ENCODE measurements at regions not wholly inside any gene's neighbourhood (a gene's known extent, or its start where the extent isn't known, plus 50 kb on each side); places are given as distances from the start of the nearest gene placed in this dataset.
"Not testable (repeated sequence)": the region's sequence is repeated elsewhere in the genome, so short reads cannot be mapped to it uniquely, and the experiment has no call there.

DNA sequence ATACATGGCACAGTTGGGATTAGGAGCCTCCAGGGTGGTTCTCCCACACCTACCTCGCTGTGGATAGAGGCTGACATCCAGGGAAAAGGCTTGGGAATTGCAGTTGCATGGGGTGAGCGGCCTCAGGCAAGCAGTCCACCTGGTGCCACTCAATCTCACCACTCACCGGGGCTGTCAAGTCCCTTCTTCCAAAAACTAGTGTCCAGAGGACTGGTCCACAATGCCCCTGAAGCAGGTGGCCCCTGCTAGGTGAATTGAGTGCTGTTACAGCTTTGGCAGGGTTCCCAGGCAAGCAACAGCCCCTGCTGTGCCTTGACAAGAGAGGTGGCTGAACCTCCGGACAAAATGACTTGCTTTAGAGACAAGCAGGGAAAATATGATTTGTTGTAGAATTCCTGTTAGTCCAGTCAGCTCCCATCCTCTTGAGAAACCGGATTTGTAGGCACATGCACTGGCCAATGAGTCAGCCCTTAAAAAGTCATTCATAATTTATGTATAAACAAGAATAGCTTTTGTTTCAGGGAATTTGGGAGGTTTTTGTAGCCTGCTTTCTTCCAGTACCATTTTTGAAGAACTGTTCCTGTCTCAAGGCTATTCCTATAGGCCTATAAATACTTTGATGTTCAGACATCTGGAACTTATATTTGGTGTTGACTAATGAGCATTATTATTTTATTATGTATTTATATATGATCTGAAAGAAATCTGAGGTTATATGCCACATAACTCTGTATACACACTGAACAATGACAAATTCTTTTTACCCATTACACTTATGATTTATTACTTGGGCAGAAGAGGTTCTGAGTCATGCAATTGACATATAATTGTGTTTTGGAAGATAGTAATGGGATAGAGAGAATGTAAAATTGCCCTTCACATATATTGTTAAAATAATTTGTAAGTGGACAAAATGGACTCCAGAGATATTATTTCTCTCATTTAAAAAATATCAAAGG, 411.1 kb downstream of the ACTL7B start:
- peak; percentile 86 for DNase-seq (ENCODE audit: low read depth)
- no peak overlapping the region for H3K4me3 ChIP-seq (ENCODE audit: low read depth, low read length)

DNA sequence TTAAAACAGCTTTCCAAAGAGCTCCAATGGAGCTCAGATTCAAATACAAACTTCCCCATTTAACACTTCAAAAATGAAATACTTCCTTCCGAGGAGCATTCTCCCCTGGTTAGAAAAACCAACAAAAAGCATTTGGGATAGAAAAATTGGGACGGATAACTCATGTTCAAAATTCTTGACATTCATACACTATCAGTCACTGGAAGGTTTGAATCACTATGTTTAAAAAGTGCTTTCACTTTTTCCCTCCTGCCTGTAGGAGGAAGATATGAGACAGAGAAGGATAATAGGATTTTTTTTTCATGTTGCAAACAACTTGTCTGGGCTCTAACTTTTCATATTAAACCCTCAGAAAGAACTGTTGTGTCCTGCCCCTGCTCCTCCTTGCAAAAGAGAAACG, 412.0 kb downstream of the ACTL7B start:
- no peak for DNase-seq (ENCODE audit: low read depth)
- H3K4me3 ChIP-seq (ENCODE audit: low read depth, low read length), result no peak overlapping the region

DNA sequence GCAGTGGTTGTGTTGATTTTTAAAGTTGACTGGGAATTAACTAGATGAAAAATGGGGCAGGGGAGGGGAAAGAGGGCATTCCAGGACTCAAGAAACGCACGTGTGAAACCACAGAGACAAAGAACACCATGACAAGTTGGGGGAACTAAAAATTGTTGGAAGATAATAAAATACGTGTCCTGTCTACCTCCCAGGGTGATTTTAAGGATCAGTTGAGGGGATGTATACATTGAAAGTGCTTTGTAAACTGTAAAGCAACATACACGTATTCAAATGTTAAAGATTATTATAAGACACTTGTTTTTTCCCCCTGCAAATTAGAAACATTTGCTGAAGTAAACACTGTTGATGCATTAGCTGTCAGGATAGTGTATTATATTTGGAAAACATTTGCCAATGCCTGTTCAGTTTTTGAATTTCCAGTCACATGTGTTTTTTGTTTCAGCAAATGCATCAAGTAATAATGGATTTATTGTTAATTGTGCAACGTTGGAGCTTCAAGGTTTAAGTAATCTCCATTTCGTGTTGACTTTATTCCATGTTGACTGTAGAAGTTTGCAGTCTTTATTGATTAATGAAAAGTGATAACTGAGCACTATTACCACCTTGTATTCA, 412.7 kb downstream of the ACTL7B start:
- H3K4me3 ChIP-seq (ENCODE audit: low read depth, low read length), result no peak overlapping the region
- DNase-seq (ENCODE audit: low read depth), result no peak

DNA sequence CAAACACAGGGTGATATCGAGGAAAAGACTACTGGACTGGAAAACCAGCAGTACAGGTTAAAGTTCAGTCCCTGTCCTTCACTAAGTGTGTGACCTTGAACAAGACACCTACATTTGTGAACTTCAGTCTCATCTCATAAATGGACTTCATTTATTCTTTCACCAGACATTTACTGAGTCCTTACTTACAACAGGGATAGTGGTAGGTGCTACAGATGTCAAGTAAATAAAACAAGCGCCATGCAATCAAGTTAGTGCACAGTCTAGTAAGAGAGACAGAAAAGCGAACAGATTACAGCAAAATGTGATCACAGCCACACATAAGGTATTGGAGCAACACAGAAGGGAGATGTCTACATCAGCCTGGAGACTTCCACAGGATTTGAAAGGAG, 413.2 kb downstream of the ACTL7B start:
- H3K4me3 ChIP-seq (ENCODE audit: low read depth, low read length), result no peak overlapping the region

DNA sequence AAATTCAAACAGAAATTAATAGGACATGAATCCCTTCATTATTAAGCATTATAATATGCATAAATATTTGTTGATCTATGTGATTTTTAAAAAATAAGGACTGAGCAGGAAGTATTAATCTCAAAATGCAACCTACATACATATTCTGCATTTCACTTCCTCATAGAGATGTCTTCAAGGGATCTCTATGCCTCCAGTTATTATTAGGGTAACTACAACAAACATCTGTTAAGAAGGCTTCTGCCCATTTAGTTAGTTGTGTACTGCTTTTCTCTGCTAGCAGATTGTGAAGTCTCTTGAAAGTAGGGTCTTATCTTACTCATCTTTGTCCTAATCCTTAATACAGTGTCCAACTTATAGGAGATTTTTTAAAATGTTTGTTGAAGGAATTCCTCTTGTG, 414.1 kb downstream of the ACTL7B start:
- DNase-seq (ENCODE audit: low read depth), result no peak
- H3K4me3 ChIP-seq (ENCODE audit: low read depth, low read length), result no peak overlapping the region

More for the DNA sequence above, 413.2 kb downstream of the ACTL7B start:
- DNase-seq (ENCODE audit: low read depth), result no peak

DNA sequence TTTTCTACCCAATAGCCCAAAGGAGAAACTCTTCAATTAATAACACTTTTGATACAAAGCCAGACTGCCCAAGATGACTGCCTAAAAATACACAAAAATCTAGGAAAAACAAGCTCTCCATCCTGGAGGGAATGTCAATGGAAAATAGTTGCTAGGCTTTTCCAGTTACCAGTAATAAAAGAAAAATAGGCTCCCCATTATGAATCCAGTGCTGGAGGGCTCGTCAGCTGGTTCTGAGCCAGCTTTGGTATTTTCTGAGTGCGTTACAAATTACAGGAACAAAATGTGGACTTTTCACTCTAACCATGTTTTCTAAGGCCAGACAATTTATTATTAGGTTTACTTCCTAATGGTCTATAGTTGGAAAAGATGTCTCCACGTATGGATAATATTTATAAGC, 414.5 kb downstream of the ACTL7B start:
- no peak overlapping the region for H3K4me3 ChIP-seq (ENCODE audit: low read depth, low read length)
- DNase-seq (ENCODE audit: low read depth), result no peak

DNA sequence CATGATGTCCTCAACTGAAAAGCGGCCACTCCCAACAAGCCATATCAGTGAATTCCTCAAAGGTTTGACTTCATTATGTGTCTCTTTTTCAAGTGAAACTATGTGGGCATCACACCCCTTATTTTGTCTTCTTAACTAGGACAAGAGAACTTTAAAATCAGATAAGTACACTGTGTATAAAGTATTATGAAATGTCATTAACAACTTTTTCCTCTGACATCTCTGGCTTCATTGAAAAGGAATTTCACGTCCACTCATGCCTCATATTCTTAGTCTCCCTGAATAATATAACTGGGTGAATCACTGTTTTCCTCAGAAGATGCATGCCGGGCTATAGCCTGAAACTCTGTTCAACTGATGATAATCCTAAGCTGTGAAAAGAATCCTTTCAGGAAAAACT, 415.8 kb downstream of the ACTL7B start:
- no peak overlapping the region for H3K4me3 ChIP-seq (ENCODE audit: low read depth, low read length)
- DNase-seq (ENCODE audit: low read depth), result peak; percentile 25

DNA sequence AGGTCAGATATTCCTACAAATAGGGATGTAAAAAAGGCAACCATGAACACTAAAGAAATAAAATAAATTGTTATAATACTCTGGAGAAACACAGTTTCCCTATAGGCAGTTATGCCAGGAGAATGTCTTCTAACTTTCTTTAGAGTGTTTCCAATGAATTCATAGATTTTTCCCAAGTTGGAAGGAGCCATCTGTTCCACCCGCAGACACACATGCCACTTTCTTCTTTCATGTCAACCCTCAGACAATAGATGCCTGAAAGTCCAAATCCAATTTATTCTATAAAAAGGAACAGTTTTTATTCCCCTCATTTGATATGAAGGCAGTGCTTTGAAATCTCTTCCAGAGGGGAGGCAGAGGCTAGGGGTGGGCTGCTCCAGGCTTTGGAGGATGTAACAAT, 418.1 kb downstream of the ACTL7B start:
- H3K4me3 ChIP-seq (ENCODE audit: low read depth, low read length), result no peak overlapping the region
- no peak for DNase-seq (ENCODE audit: low read depth)

DNA sequence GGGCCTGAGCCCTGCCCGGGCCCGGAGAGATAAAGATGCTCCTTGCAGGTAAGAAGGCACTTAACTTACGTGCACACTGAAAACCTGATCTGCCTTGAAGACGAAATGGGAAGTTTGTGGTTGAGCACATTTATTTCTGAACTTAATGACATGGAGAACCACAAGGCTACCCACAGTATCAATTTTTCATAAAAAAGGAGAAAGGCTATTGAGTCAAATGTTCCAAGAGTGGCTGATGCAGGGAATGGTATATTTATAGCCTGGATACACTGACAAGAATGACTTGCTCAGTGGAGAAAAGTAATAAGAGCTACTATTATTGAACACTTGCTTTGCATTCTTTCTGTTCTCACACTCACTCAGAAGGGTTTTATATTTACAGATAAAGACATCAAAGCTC, 419.3 kb downstream of the ACTL7B start:
- no peak overlapping the region for H3K4me3 ChIP-seq (ENCODE audit: low read depth, low read length)
- DNase-seq (ENCODE audit: low read depth), result no peak

DNA sequence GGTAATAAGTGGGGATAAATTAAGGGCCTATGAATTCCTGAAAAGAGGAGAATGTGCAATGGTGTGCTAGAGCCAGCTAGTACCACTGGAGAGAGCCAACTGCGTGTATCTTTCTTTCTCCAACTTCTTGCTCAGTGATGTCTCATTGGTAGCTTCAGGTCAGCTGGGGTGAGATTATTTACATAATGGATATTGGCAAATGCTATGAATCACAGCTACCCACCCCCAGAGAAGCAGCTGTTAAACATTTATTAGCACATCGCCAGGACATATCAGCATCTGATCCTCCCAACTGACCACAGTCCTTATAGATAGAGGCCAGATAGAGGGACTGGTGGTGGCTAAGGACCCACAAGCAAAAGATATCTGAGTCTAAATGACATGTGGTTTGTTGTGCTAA, 421.3 kb downstream of the ACTL7B start:
- DNase-seq (ENCODE audit: low read depth), result peak; percentile 39
- no peak overlapping the region for H3K4me3 ChIP-seq (ENCODE audit: low read depth, low read length)

DNA sequence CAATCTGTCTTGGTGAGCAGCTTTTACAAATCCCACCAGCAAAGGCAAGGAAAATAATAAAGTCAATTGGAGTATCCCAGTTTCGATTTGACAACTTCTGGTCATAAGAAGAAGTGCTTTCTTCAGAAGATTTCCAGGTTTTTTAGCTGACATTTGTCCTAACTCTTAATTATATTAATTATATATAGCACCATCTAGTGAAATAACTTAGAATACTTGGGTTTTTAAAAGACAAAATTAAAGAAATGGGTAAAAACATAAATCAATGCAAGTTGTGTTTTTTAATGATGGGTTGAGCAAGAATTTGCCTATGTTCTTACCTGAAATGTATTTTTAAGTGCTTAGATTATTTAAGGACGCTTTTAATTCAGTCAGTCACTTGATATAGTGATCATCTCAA, 421.8 kb downstream of the ACTL7B start:
- no peak for DNase-seq (ENCODE audit: low read depth)
- H3K4me3 ChIP-seq (ENCODE audit: low read depth, low read length), result no peak overlapping the region

DNA sequence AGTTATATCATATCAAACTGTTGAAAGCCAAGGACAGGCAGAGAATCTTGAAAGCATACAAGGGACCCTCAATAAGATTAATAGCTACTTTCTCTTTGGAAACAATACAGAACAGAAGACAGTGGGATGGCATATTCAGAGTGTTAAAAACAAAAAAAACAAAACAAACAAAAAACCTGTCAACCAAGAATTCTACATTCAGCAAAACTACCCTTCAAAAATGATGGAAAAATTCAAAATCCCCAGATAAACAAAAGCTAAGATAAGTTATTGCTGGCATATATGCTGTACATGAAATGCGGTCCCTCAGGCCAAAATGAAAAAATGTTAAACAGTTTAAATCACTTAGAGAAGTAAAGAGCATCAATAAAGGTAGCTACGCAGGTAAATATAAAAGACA, 425.1 kb downstream of the ACTL7B start:
- no peak for DNase-seq (ENCODE audit: low read depth)
- no peak overlapping the region for H3K4me3 ChIP-seq (ENCODE audit: low read depth, low read length)

DNA sequence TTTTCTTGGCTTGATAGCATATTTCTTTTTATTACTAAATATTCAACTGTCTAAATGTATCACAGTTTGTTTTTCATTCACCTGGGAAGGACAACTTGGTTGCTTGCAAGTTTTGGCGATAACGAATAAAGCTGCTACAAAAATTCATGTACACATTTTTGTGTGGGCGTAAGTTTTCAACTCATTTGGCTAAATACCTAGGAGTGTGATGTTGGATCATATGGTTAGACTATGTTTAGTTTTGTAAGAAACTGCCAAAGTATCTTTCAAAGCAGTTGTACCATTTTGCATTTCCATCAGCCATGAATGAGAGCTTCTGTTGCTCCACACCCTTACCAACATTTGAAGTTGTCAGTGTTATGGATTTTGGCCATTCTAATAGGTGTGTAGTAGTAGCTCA, 428.0 kb downstream of the ACTL7B start:
- H3K4me3 ChIP-seq (ENCODE audit: low read depth, low read length), result no peak overlapping the region
- DNase-seq (ENCODE audit: low read depth), result no peak

DNA sequence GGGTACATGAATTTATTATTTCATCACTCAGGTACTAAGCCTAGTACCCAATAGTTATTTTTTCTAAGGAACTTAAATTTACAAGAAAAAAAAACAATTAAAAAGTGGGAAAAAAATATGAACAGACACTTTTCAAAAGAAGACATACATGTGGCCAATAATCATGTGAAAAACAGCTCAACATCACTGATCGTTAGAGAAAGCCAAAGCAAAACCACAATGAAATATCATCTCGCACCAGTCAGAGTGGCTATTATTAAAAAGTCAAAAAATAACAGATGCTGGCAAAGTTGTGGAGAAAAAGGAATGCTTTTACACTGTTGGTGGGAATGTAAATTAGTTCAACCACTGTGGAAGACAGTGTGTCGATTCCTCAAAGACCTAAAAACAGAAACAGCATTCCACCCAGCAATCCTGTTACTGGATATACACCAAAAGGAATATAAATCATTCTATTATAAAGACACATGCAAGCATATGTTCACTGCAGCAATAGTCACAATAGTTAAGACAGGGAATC, 429.3 kb downstream of the ACTL7B start:
- not testable (repeated sequence) for H3K4me3 ChIP-seq (ENCODE audit: low read depth, low read length); DNase-seq (ENCODE audit: low read depth)

DNA sequence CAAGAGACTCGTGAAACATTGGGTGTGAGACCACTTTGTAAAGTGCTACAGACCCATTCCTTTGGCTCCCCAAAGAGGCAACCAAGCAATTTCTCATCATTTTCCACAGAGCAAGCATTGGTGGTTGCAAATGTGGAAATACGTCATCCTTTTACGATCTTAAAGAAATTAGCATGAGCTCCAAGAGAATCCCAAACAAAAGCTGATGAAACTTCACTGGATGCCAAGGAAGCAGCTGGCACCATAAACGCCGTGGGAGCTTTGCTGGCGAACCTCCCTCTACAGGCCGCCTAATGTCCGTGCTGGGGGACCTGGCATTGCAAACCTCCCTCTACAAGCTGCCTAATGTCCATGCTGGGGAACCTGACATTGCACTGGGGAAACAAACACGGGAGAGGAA, 432.4 kb downstream of the ACTL7B start:
- H3K4me3 ChIP-seq (ENCODE audit: low read depth, low read length), result no peak overlapping the region
- DNase-seq (ENCODE audit: low read depth), result no peak

DNA sequence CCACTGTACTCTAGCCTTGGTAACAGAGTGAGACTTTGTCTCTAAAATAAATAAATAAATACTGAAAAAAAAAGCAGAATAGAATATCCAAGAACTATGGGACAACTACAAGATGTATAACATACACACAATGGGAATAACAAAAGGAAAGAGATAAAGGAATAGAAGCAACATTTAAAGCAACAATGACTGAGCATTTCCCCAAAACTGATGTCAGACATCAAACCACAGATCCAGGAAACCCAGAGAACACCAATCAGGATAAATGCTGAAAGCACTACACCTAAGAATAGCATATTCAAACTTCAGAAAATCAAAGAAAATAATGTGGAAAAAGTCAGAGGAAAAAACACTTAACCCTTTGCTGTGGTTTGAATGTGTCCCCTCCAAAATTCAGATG, 436.4 kb downstream of the ACTL7B start:
- H3K4me3 ChIP-seq (ENCODE audit: low read depth, low read length), result no peak overlapping the region
- DNase-seq (ENCODE audit: low read depth), result no peak

DNA sequence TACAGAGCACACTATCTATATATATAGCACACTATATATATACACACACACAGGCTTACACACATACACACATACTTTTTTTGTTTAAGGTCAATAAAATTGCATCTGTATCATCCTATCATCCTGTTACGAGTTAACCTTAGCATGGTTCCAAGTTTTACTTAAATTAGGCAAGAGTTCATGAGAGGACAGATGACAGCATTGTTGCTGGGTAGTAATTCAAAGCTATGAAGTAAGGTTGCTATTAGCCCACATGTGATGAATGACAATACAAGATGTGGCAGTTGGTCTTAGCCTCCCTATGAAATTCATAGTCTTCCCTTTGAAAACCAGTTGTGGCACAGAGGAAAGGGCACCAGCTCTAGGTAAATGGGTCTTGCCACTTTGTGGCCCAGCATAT, 438.1 kb downstream of the ACTL7B start:
- no peak overlapping the region for H3K4me3 ChIP-seq (ENCODE audit: low read depth, low read length)
- DNase-seq (ENCODE audit: low read depth), result peak; percentile 28

DNA sequence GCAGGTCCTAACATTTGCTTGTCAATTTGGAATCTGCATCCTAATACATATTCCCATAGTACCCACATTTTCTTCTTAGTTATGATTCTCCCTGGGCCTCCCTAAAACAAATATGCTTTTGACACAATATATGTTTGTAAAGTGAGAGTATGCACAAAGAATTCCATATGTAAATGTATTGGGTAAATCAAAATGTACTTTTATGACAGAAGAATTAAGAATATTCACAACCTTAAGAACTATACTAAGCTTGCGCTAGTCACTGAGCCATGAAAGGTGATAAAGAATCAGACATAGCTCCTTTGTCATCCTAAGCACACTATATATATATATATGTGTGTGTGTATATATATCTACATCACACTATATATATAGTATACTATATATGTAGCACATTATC, 438.5 kb downstream of the ACTL7B start:
- no peak for DNase-seq (ENCODE audit: low read depth)
- H3K4me3 ChIP-seq (ENCODE audit: low read depth, low read length), result no peak overlapping the region

DNA sequence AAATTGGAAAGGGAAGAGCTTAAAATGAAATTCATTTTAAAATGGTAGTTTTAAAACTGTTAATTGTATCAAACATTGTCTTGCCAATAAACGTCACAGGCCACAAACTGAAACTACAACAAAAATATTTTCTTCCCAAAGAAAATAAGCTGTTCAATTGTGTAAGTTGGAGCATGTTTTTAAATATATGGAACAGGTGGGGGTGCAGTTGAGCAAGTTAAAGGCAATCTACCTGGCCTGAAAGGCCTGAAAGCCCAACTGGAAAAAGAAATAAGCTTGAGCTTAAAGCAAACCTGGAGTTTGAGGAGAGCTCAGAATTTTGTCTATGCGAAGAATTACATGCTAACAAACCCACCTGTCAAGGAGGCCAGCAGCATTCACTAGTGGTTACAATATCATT, 439.5 kb downstream of the ACTL7B start:
- no peak for DNase-seq (ENCODE audit: low read depth)
- no peak overlapping the region for H3K4me3 ChIP-seq (ENCODE audit: low read depth, low read length)

DNA sequence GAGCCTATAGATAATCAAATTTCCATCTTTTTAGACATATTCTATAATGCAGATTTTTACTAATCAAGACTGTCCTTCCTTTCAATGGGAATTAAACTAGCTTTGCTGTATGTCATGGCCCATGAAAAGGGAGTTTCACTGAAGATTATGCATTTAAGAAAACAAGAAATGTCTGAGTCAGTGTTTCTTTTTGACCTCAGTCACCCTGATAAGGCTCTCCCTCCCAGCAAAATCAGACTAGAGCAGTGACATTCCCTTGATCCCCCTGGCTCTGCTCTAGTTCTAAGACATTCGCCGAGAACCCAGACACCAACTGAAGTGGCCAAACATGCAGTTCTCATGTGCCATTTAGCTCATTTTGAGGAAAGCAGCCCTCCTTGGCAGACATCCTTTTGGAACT, 442.0 kb downstream of the ACTL7B start:
- no peak overlapping the region for H3K4me3 ChIP-seq (ENCODE audit: low read depth, low read length)
- DNase-seq (ENCODE audit: low read depth), result no peak

DNA sequence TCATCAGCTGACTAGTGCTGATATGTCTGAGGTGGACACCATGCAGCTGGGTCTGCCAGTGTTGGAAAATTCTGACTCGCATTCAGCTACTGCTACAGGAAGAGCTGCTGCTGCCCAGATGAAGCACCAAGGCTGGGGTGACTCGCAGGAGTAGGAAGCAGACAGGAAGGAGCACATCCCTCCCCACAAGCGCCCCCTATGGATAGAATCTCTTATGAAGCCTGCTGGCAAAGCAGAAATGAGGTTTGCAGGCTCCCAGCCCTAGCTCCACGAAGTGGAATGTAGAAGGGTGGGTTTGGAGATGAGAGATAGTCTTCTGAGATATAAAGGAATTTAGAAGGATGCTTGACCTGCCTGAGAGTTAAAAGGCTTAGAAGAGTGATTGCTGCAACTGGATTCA, 443.0 kb downstream of the ACTL7B start:
- no peak overlapping the region for H3K4me3 ChIP-seq (ENCODE audit: low read depth, low read length)
- no peak for DNase-seq (ENCODE audit: low read depth)

Data from skeletal muscle cell (primary cell).